ENCODE measurements at regions not wholly inside any gene's neighbourhood (a gene's known extent, or its start where the extent isn't known, plus 50 kb on each side); places are given as distances from the start of the nearest gene placed in this dataset.
A peak's percentile ranks its signal among the peaks of the same experiment; 100 is the strongest.

- Histone ChIP-seq H3K4me3 (no peak overlapping the region), H3K36me3 (no peaks in the 10 kb centered on the region), H3K27me3 (no peaks in the 10 kb centered on the region), H3K4me1 (no peaks in the 10 kb centered on the region), H3K27ac (no peak overlapping the region), H3K9me3 (no peaks in the 10 kb centered on the region)
- peak; percentile 43 for ATAC-seq
- intact Hi-C loops (cut with DNase I): no loop called here
- DNase-seq: no peak
- TF ChIP-seq CTCF (IDR thresholded peaks at IDR 0.05): no peak
These were observed 100.7 kb upstream of the TSPAN2 start for GRCh38 chr1:115189814-115190539.

GRCh38 chr1:115188680-115189395, 99.5 kb upstream of the TSPAN2 start:
- Histone ChIP-seq H3K4me1 (no peaks in the 10 kb centered on the region), H3K27ac (no peak overlapping the region), H3K27me3 (no peaks in the 10 kb centered on the region), H3K4me3 (no peak overlapping the region), H3K9me3 (no peaks in the 10 kb centered on the region), H3K36me3 (no peaks in the 10 kb centered on the region)
- TF ChIP-seq CTCF (IDR thresholded peaks at IDR 0.05): no peak
- intact Hi-C loops (cut with DNase I): no loop called here
- DNase-seq (no peak), ATAC-seq (no peak)

GRCh38 chr1:115186711-115187265, 97.5 kb upstream of the TSPAN2 start:
- H3K4me1 ChIP-seq: no peaks in the 10 kb centered on the region
- ATAC-seq (no peak), DNase-seq (no peak)
- TF ChIP-seq CTCF (IDR thresholded peaks at IDR 0.05): no peak
- intact Hi-C loops (cut with DNase I): no loop called here
- no peaks in the 10 kb centered on the region for H3K9me3 ChIP-seq
- H3K4me3 ChIP-seq: no peak overlapping the region
- H3K27ac ChIP-seq: no peak overlapping the region
- H3K27me3 ChIP-seq: no peaks in the 10 kb centered on the region
- no peaks in the 10 kb centered on the region for H3K36me3 ChIP-seq

GRCh38 chr1:115185336-115185735, 96.0 kb upstream of the TSPAN2 start:
- DNase-seq (no peak), ATAC-seq (no peak)
- Histone ChIP-seq H3K27ac (no peak overlapping the region), H3K9me3 (no peaks in the 10 kb centered on the region), H3K4me1 (no peaks in the 10 kb centered on the region), H3K4me3 (no peak overlapping the region), H3K36me3 (no peaks in the 10 kb centered on the region), H3K27me3 (no peaks in the 10 kb centered on the region)
- intact Hi-C loops (cut with DNase I): no loop called here
- no peak for TF ChIP-seq CTCF (IDR thresholded peaks at IDR 0.05)

GRCh38 chr1:115184951-115185331, 95.6 kb upstream of the TSPAN2 start:
- H3K4me3 ChIP-seq: no peak overlapping the region
- H3K27ac ChIP-seq: no peak overlapping the region
- no peaks in the 10 kb centered on the region for H3K27me3 ChIP-seq
- DNase-seq (no peak), ATAC-seq (peak; percentile 31)
- TF ChIP-seq CTCF (IDR thresholded peaks at IDR 0.05): no peak
- H3K4me1 ChIP-seq: no peaks in the 10 kb centered on the region
- no peaks in the 10 kb centered on the region for H3K9me3 ChIP-seq
- intact Hi-C loops (cut with DNase I): no loop called here
- H3K36me3 ChIP-seq: no peaks in the 10 kb centered on the region
